ENCODE measurements at regions not wholly inside any gene's neighbourhood (a gene's known extent, or its start where the extent isn't known, plus 50 kb on each side); places are given as distances from the start of the nearest gene placed in this dataset.

GRCh38 chr12:3336606-3337311, 154.2 kb upstream of the PRMT8 start:
- TF ChIP-seq EZH2 (IDR thresholded peaks at IDR 0.05; ENCODE audit: low read length, missing control alignments) (no peak), CTCF (conservative IDR thresholded peaks at IDR 0.05 in 1 of 2, IDR thresholded peaks at IDR 0.05 in 1 of 2; ENCODE audit: low read depth in 1 of 2, low read length in 2 of 2) (no peak)

Measured in fibroblast of lung (primary cell).